PC-3 (cell line): ENCODE measurements at regions not wholly inside any gene's neighbourhood (a gene's known extent, or its start where the extent isn't known, plus 50 kb on each side); places are given as distances from the start of the nearest gene placed in this dataset.
"Not testable (repeated sequence)": the region's sequence is repeated elsewhere in the genome, so short reads cannot be mapped to it uniquely, and the experiment has no call there.

ENCODE experiments used
- ATAC-seq: fragments of 200-7000 bp; cut with Tn5 transposase; 2 replicates; pipeline ENCODE4 v1.9.1; 2020; ENCODE audit warnings: mild to moderate bottlenecking, moderate library complexity
- BruUV-seq: library from RNA; stranded (reverse); fragments of 400-500 nt; replicated peaks from 2 replicates; lab custom pipeline; 2021; lab: Mats Ljungman, UMichigan
- CTCF ChIA-PET: fragments of 300-600 bp; sonication (Branson Sonifier 250); formaldehyde crosslinking; loops from one replicate; lab custom pipeline; 2022; ENCODE audit warnings: antibody characterized with exemption; lab: Charles Lee
- POLR2A ChIA-PET: fragments of 300-600 bp; sonication (Branson Sonifier 250); formaldehyde crosslinking; loops from one replicate; lab custom pipeline; 2022; ENCODE audit warnings: antibody characterized with exemption; ENCODE audit not compliant: unreplicated experiment; lab: Charles Lee
- DNase-seq: peaks from one replicate; pipeline ENCODE4 v3.0.0-alpha.2; 2015
- H2AFZ ChIP-seq: fragments of 300-600 bp; sonication (generic); 2 replicates; pipeline ENCODE4 v1.6.0; 2016; ENCODE audit warnings: antibody characterized with exemption, low read length
- H3F3A ChIP-seq: fragments of 300-600 bp; sonication (generic); one replicate; pipeline ENCODE4 v1.6.0; 2017; ENCODE audit warnings: antibody characterized with exemption, low read length, control low read depth, mild to moderate bottlenecking; ENCODE audit not compliant: unreplicated experiment
- H3K27ac ChIP-seq: fragments of 300-600 bp; sonication (generic); 2 replicates; pipeline ENCODE4 v1.5.1; 2016; ENCODE audit warnings: mild to moderate bottlenecking, low read length
- H3K27me3 ChIP-seq: fragments of 300-600 bp; sonication (generic); 2 replicates; pipeline ENCODE4 v1.6.1; 2016; ENCODE audit warnings: low read length, mixed read lengths
- H3K36me3 ChIP-seq: fragments of 300-600 bp; sonication (generic); 2 replicates; pipeline ENCODE4 v1.6.1; 2016; ENCODE audit warnings: low read depth, mixed run types, low read length, mixed read lengths
- H3K4me1 ChIP-seq: fragments of 300-600 bp; sonication (generic); 2 replicates; pipeline ENCODE4 v1.5.1; 2016; ENCODE audit warnings: low read length; ENCODE audit not compliant: insufficient read depth
- H3K4me2 ChIP-seq: fragments of 300-600 bp; sonication (generic); 2 replicates; pipeline ENCODE4 v1.6.0; 2016; ENCODE audit warnings: low read length
- H3K4me3 ChIP-seq: fragments of 300-600 bp; sonication (generic); 2 replicates; pipeline ENCODE4 v1.5.1; 2016; ENCODE audit warnings: mild to moderate bottlenecking, low read length, mixed read lengths
- H3K79me2 ChIP-seq: fragments of 300-600 bp; sonication (generic); 2 replicates; pipeline ENCODE4 v1.6.1; 2017; ENCODE audit warnings: low read length, mixed read lengths
- H3K9ac ChIP-seq: fragments of 300-600 bp; sonication (generic); 2 replicates; pipeline ENCODE4 v1.6.0; 2016; ENCODE audit warnings: mild to moderate bottlenecking, low read length
- H3K9me2 ChIP-seq: fragments of 300-600 bp; sonication (generic); replicated peaks from 2 replicates; pipeline ENCODE4 v1.6.1; 2016; ENCODE audit warnings: mixed run types, low read length, mixed read lengths
- H3K9me3 ChIP-seq: fragments of 300-600 bp; sonication (generic); 2 replicates; pipeline ENCODE4 v1.6.1; 2016; ENCODE audit warnings: low read length, mixed read lengths
- H4K20me1 ChIP-seq: fragments of 300-600 bp; sonication (generic); 2 replicates; pipeline ENCODE4 v1.6.1; 2016; ENCODE audit warnings: low read length, mixed read lengths
- EZH2 ChIP-seq: fragments of 300-600 bp; sonication (generic); IDR thresholded peaks from one replicate; pipeline ENCODE4 v1.6.1; 2017; ENCODE audit warnings: antibody characterized with exemption, mild to moderate bottlenecking, low read length; ENCODE audit not compliant: unreplicated experiment
- EZH2phosphoT487 ChIP-seq: fragments of 300-600 bp; sonication (generic); IDR thresholded peaks from 2 replicates; pipeline ENCODE4 v1.6.1; 2018; ENCODE audit warnings: mild to moderate bottlenecking, antibody characterized with exemption, low read length, borderline replicate concordance
- intact Hi-C: fragments of 100-400 bp; cut with micrococcal nuclease; formaldehyde crosslinking; loops from 2 replicates; pipeline ENCODE4 v1.9.0; 2023
- TF ChIP-seq, protein P1 (sequence below): fragments of 300-600 bp; sonication (generic); conservative IDR thresholded peaks from 2 replicates; pipeline ENCODE4 v1.5.1; 2017; ENCODE audit warnings: antibody characterized with exemption, low read depth, mild to moderate bottlenecking, low read length

DNA sequence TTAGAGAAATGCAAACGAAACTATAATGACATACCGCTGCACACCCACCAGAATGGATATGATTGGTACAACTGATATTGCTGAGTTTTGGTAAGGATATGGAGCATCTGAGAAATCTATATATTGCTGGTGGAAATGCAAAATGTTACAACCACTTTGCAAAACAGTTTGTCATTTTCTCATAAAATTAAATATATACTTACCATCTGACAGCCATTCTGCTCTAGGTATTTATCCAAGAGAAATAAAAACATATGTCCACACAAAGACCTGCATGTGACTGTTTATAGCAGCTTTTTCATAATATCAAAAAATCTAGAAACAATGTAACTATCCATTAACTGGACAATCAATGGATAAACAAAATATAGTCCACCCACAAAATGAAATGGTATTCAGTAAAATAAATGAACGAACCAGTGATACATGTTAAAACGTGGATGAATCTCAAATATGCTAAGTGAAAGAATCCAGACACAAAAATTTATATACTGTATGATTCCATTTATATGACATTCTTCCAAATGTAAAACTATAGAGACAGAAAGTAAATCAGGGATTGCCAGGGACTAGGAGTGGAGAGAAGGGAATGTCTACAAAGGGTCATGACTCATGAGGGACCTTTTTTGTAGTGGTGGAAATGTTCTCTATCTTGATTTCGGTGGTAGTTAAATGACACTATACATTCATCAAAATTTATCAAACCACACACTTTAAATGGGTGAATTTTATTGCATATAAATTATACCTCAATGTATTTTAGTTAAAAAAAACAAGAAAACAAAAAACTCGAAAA, 312.0 kb upstream of the GLI3 start:
- no TSS peak for BruUV-seq
- CTCF ChIA-PET = no interaction called here
- Histone ChIP-seq H3K27ac (no peak overlapping the region), H3K79me2 (no peaks in the 10 kb centered on the region), H3K4me1 (peaks cover 24% of the 10 kb centered on the region), H3K4me3 (no peak overlapping the region), H3K27me3 (no peaks in the 10 kb centered on the region), H3K9me3 (peaks cover 22% of the 10 kb centered on the region), H3K9ac (no peak overlapping the region), H3K4me2 (no peak overlapping the region), H4K20me1 (no peaks in the 10 kb centered on the region), H3K9me2 (no peaks in the 10 kb centered on the region), H3K36me3 (peaks cover 3% of the 10 kb centered on the region; the same call in 1 of the 2 replicates), H3F3A (no peaks in the 10 kb centered on the region), H2AFZ (no peak overlapping the region)
- POLR2A ChIA-PET = no interaction called here
- TF ChIP-seq, protein P1, sequence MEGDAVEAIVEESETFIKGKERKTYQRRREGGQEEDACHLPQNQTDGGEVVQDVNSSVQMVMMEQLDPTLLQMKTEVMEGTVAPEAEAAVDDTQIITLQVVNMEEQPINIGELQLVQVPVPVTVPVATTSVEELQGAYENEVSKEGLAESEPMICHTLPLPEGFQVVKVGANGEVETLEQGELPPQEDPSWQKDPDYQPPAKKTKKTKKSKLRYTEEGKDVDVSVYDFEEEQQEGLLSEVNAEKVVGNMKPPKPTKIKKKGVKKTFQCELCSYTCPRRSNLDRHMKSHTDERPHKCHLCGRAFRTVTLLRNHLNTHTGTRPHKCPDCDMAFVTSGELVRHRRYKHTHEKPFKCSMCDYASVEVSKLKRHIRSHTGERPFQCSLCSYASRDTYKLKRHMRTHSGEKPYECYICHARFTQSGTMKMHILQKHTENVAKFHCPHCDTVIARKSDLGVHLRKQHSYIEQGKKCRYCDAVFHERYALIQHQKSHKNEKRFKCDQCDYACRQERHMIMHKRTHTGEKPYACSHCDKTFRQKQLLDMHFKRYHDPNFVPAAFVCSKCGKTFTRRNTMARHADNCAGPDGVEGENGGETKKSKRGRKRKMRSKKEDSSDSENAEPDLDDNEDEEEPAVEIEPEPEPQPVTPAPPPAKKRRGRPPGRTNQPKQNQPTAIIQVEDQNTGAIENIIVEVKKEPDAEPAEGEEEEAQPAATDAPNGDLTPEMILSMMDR = no peak
- TF ChIP-seq EZH2phosphoT487 (no peak), EZH2 (no peak)
- DNase-seq = peak; percentile 17
- peak; percentile 57 for ATAC-seq
- intact Hi-C loops = no loop called here

- H3K4me3 ChIP-seq = no peak overlapping the region
- H3K9me2 ChIP-seq = no peaks in the 10 kb centered on the region
- no peak overlapping the region for H2AFZ ChIP-seq
- ChIA-PET POLR2A (interaction anchor here (0.6 kb wide), 1 partner anchor 192 kb away, joined by 5 read pairs; no protein-coding TSS in a partner anchor), CTCF (no interaction called here)
- ATAC-seq = no peak
- H3K27me3 ChIP-seq = no peaks in the 10 kb centered on the region
- H3K4me2 ChIP-seq = no peak overlapping the region
- H3K79me2 ChIP-seq = no peaks in the 10 kb centered on the region
- peaks cover 9% of the 10 kb centered on the region for H3K4me1 ChIP-seq
- no peak overlapping the region for H3K27ac ChIP-seq
- TF ChIP-seq, protein P1 = no peak
- no peak for TF ChIP-seq EZH2phosphoT487
- no peak for TF ChIP-seq EZH2
- H3K36me3 ChIP-seq = peaks cover 3% of the 10 kb centered on the region; the same call in 1 of the 2 replicates
- no peaks in the 10 kb centered on the region for H4K20me1 ChIP-seq
- no peak for DNase-seq
- intact Hi-C loops = no loop called here
- H3F3A ChIP-seq = no peaks in the 10 kb centered on the region
- H3K9ac ChIP-seq = no peak overlapping the region
- H3K9me3 ChIP-seq = peaks cover 30% of the 10 kb centered on the region
- BruUV-seq = no TSS peak
Observed at GRCh38 chr7:42545049-42545724, 308.2 kb upstream of the GLI3 start.

- Histone ChIP-seq H3K4me3 (no peak overlapping the region), H3K9ac (no peak overlapping the region), H2AFZ (no peak overlapping the region), H3K36me3 (peaks cover 3% of the 10 kb centered on the region; the same call in 1 of the 2 replicates), H3K27ac (no peak overlapping the region), H3K9me3 (peaks cover 30% of the 10 kb centered on the region), H4K20me1 (no peaks in the 10 kb centered on the region), H3K79me2 (no peaks in the 10 kb centered on the region), H3K27me3 (no peaks in the 10 kb centered on the region), H3F3A (no peaks in the 10 kb centered on the region), H3K9me2 (no peaks in the 10 kb centered on the region), H3K4me2 (no peak overlapping the region), H3K4me1 (no peaks in the 10 kb centered on the region)
- ChIA-PET CTCF (no interaction called here), POLR2A (no interaction called here)
- TF ChIP-seq, protein P1 = no peak
- TF ChIP-seq EZH2phosphoT487 (no peak), EZH2 (no peak)
- ATAC-seq = no peak
- intact Hi-C loops = no loop called here
- BruUV-seq = no TSS peak
- no peak for DNase-seq
Observed at GRCh38 chr7:42543953-42544352, 306.9 kb upstream of the GLI3 start.

- H3K9me2 ChIP-seq, H3K4me3 ChIP-seq, H3K27ac ChIP-seq, BruUV-seq, H3K27me3 ChIP-seq, H3K79me2 ChIP-seq, H3K4me1 ChIP-seq, H2AFZ ChIP-seq, H3K9ac ChIP-seq, ATAC-seq, H4K20me1 ChIP-seq, POLR2A ChIA-PET, H3K36me3 ChIP-seq, intact Hi-C loops, DNase-seq, H3K4me2 ChIP-seq, CTCF ChIA-PET, H3F3A ChIP-seq: not testable (repeated sequence)
- peaks cover 30% of the 10 kb centered on the region for H3K9me3 ChIP-seq
Observed at GRCh38 chr7:42542446-42542845, 305.4 kb upstream of the GLI3 start.
